HG03432 (cell line): ENCODE measurements at regions not wholly inside any gene's neighbourhood (a gene's known extent, or its start where the extent isn't known, plus 50 kb on each side); places are given as distances from the start of the nearest gene placed in this dataset.

Source experiments
- ATAC-seq: cut with Tn5 transposase; IDR thresholded peaks from one replicate; pipeline ENCODE4 v1.9.1; 2021; ENCODE audit warnings: mild to moderate bottlenecking, moderate library complexity; ENCODE audit not compliant: unreplicated experiment

- ATAC-seq, result no peak
Measured at GRCh38 chr14:98855926-98856715, 415.9 kb downstream of the BCL11B start.

DNA sequence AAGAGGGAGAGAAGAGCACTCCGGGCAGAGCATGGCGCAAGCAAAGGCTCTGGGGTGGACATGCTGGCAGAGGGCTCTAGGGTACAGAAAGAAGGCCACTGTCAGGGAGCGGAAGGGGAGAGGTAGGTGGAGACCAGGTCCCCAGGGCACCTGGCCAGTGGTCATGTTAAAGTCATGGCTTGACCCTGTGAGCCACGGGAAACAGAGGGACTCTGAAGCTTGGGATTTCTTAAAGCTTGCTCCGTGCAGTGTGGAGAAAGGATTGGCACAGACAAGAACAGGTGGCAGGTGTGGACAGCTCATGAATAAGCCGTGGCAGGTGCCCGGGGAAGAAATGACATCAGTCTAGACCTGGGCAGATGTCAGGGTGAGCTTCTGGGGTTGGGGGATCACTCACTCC is 413.8 kb downstream of the BCL11B start:
- no peak for ATAC-seq

GRCh38 chr14:98858561-98858960 is 413.4 kb downstream of the BCL11B start:
- ATAC-seq, result no peak

DNA sequence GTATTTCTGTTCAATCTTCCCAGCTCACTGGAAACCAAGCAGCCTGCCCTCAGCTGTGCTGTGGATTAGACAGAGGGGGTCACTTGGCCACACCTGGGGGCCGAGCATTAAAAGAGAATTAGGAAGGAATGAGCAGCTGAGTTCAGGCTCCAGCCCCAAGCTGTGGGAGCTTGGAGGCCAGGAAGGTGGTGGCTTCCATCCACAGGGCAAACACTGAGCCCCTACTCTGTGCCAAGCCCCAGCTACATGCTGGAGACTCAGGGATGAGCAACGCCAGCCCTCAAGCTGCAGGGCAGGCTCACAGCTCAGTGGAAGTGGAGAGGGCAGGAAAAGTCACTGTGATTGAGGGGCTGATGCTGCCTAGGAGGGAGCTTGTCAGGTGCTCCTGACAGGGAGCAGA is 412.7 kb downstream of the BCL11B start:
- ATAC-seq, result no peak

DNA sequence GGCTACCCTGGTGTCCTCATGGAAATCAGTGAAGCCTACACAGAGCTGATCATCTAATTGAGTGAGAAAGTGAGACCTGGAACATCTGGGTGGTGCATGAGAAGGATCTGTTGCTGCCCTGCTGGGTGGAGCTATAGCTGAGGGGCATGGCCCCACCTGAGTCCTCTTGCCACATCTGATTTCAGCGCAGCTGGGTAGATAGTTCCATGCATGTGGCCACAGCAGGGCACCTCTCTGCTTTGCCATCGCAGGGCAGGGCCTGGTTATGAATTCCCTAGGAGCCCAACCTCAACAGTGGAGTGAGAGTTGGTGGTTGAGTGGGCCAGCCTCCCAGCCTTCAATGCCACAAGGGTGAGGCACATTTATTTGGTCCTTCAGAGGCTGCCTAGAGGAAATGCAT is 407.8 kb downstream of the BCL11B start:
- ATAC-seq, result no peak

- no peak for ATAC-seq
Measured at GRCh38 chr14:98867146-98867545, 404.9 kb downstream of the BCL11B start.

DNA sequence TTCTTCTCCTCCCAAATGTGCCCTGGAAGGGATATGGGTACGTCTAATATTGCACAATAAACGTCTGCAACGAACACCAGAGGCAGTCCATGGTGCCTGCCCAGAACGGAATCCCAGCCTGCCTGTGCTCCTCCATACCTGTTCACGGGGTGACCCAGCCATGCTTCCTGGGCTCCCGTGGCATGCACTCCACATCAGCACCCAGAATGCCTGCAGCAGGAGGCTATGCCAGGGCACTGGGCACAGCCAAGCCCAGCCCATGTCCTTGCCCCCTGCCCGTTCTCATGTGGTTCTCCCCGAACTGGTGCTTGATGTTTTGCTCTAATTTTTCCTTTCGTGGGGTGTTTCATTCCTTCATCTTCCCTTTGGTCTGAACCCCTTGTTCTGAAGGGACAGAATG is 404.3 kb downstream of the BCL11B start:
- ATAC-seq, result no peak

DNA sequence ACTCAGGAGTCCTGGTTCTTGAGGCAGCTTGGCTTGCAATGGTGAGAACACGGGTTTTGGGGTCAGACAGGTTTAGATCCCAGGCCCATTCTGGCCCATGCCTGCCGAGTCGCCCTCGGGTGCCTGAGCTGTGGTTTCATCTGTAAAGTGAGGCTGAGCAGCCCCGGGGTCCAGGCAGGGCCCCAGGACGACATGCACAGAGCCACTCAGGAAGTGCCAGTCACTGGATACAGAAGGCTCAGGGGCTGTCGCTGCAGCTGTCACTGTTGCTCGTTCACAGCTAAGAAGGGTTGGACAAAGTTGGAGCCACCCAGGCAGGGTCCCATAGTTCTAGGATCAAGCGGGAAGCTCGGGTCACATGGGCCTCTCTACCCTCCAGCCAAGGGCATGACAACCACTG is 403.1 kb downstream of the BCL11B start:
- ATAC-seq, result no peak

DNA sequence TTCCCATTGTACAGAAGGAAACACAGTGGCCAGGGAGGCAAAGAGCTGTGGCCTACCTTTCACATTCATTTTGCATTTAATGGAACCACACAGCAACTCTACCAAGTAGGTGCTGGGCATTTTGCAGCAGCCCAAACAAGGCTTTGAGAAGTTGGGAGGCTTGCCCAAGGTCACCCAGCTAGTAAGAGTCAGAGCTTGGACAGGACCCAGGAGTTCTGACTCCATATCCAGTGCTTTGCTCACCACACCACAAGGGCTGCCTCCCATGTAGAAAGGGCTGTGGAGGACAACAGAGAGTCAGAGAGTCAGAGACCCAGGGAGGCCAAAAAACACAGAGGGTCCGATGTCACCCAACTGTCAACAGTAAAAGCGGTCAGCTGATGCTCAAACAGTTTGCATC is 400.2 kb downstream of the BCL11B start:
- ATAC-seq, result no peak

- no peak for ATAC-seq
Measured at GRCh38 chr14:98877065-98877464, 394.9 kb downstream of the BCL11B start.

- no peak for ATAC-seq
Measured at GRCh38 chr14:98878282-98878681, 393.7 kb downstream of the BCL11B start.

- ATAC-seq, result no peak
Measured at GRCh38 chr14:98886982-98887381, 385.0 kb downstream of the BCL11B start.

DNA sequence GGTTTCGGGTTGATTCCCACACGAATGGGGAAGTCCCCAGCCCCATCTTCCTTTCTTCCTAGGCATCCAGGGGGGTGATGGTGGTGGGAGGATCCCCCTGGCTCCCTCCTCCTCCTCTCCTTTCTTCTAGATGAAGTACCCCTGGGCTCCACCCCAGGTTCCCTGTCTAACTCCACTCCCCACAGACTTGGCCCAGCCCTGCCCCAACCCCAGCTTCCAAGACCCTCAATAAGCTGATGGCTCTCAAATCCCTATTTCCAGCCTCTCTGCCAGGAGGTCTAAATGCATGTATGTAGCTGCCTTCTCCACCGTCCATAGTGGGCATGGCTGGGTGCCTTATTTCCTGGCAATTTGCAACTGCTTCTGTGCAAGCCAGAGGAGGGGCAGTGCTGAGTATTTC is 383.7 kb downstream of the BCL11B start:
- no peak for ATAC-seq

DNA sequence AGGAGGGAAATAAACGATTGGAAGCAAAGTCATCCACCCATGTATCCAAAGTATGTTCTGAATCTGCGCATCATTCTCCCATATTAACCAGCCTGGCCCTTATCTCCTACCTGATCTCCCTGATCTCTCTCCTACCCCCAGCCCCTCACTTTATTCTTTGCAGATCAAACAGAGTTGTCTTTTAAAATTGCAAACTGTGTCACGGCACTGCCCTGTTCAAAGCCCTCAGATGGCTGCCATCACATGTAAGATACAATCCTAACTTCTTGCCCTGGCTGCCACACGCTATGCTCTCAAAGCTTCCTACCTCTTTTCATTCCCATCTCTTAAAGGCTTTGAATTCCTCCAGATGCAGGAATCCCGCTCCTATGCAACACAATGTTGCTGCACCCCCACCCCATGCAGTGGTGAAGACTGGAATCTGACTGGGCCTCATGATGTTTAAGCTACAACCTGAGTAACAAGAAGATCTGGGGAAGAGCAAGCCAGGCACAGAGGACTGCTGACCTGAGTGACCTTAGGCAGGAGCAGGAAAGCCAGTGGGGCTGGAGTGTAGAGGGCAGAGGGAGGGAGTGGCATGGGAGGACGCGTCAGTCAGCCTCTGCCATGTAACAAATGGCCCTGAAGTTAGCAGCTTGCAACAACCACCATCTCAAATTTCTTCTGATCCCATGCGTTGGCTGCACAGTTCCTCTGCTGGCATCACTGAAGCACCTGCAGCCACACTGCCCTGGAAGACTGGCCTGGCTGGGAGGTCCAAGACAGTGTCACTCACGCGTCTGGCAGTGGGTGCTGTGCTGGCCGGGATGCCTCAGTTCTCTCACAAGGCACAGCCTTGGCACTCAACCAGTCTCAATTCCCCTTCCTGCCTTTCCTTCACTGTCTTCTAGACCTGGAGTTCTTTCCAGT is 382.8 kb downstream of the BCL11B start:
- ATAC-seq, result no peak

- no peak for ATAC-seq
Measured at GRCh38 chr14:98889836-98890185, 382.2 kb downstream of the BCL11B start.

DNA sequence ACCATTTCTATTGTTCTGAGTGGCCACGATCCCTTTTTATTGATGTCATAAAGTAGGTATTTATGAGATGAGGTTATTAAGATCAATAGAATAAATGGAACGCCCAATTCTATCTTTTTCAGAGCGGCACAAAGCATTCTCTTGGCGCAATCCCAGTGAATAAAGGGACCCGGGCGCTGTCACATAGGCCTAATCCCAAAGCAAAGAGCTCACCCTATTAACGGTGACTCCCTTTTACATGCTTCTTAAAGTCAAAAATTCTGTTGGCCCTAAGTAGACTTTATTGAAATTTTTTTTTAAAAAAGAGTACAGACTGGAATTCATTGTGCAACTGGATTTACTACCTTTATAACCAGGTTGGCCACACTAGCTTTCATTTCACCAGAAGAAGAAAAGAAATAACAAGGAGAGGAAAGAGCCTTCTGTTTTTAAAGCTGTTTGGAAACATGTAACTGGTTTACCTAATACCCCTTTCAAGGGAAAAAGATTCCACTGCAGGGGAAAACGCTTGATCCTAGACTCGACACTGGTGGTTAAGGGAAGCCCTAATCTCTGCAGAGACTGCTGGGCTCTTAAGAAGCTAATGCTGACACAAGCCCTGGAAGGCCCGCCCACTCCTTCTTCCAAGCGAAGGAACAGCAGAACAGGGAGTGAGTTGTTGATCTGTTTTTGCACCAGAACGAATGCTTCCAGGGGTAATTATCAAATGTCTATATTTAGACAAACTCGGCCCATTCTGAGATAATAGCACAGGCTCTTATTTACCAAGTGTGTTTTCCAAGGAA is 381.2 kb downstream of the BCL11B start:
- ATAC-seq, result no peak

DNA sequence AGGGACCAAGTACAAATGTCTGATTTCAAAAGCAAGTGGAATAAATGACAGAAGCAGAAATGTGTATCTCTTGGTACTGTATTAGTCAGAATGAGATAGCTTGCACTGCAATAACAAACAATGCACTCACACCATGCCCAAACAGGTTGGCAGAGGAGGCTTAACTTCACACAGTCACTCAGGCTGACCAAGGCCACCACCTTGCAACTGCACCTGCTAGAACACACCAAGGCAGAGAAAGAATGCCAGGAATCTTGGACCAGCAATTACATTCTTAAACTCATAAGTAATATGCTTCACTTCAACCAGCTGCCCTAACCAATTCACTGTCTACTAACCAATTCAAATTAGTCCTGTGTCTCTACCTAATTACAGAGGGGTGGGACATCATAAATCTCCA is 378.3 kb downstream of the BCL11B start:
- ATAC-seq, result no peak

DNA sequence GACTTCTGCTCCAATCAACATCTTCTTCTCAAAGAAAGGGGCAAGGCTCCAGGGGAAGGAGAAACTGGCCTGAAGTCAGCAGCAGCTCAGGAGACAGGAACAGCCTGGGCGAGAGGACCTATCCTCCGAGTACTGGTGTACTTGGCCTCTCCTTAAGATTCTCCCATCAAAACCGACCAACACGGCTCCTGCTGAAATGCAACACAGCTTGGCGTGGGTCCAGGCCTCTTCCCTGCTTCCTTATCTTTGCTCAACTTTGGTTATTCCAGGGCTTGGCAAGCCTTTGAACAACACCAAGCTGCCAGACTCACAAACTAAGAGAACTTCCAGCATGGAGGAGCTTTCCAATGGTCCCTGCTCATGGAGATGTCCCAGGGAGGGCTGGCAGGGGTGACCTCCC is 377.4 kb downstream of the BCL11B start:
- ATAC-seq, result no peak

GRCh38 chr14:98896449-98896848 is 375.5 kb downstream of the BCL11B start:
- no peak for ATAC-seq

GRCh38 chr14:98897605-98898309 is 374.2 kb downstream of the BCL11B start:
- no peak for ATAC-seq

GRCh38 chr14:98899441-98899840 is 372.6 kb downstream of the BCL11B start:
- no peak for ATAC-seq
